ENCODE measurements at regions not wholly inside any gene's neighbourhood (a gene's known extent, or its start where the extent isn't known, plus 50 kb on each side); places are given as distances from the start of the nearest gene placed in this dataset.

DNA sequence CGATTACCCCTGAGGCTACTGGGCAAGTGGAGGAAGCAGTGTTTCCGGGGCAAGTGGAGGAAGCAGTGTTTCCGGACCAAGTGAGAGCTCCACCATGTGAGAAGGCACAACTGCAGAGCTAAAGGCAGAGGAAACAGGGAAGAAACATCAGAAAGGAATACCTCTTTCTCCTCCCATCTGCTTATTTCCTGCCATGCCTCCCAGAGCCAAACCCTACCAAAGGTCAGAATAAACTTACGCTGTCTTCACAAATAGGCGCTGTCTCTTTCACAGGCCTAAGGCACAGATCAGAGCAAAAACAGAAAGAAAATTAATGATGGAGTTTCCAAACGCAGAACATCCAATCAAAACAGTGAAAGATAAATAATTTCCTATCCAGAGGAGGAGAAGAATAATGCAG lies 153.0 kb downstream of the ATOH1 start:
- no peak for ATAC-seq
- in situ Hi-C loops (cut with MboI; ENCODE audit: low sequenced_read_pairs in 4 of 4), result no loop called here
- H3K36me3 ChIP-seq, result no peaks in the 10 kb centered on the region

GRCh38 chr4:93982255-93982654 lies 153.7 kb downstream of the ATOH1 start:
- DNase-seq, result no peak
- Histone ChIP-seq H3K9me3 (no peaks in the 10 kb centered on the region), H3K4me3 (no peak overlapping the region), H3K27me3 (no peaks in the 10 kb centered on the region), H3K27ac (no peak overlapping the region), H3K4me1 (no peaks in the 10 kb centered on the region), H3K36me3 (no peaks in the 10 kb centered on the region)
- in situ Hi-C loops (cut with MboI; ENCODE audit: low sequenced_read_pairs in 4 of 4) (no loop called here), intact Hi-C loops (cut with DNase I; ENCODE audit: low total_unique reads) (no loop called here)
- TF ChIP-seq POLR2A (IDR thresholded peaks at IDR 0.05), result no peak
- TF ChIP-seq CTCF (IDR thresholded peaks at IDR 0.05 in 4 of 5, conservative IDR thresholded peaks at IDR 0.05 in 1 of 5), result no peak
- no peak for ATAC-seq

More for the DNA sequence above, 153.0 kb downstream of the ATOH1 start:
- Histone ChIP-seq H3K27ac (no peak overlapping the region), H3K9me3 (no peaks in the 10 kb centered on the region), H3K27me3 (no peaks in the 10 kb centered on the region), H3K4me3 (no peak overlapping the region), H3K4me1 (no peaks in the 10 kb centered on the region)
- intact Hi-C loops (cut with DNase I; ENCODE audit: low total_unique reads), result no loop called here
- TF ChIP-seq POLR2A (IDR thresholded peaks at IDR 0.05) (no peak), CTCF (IDR thresholded peaks at IDR 0.05 in 4 of 5, conservative IDR thresholded peaks at IDR 0.05 in 1 of 5) (no peak)
- no peak for DNase-seq

DNA sequence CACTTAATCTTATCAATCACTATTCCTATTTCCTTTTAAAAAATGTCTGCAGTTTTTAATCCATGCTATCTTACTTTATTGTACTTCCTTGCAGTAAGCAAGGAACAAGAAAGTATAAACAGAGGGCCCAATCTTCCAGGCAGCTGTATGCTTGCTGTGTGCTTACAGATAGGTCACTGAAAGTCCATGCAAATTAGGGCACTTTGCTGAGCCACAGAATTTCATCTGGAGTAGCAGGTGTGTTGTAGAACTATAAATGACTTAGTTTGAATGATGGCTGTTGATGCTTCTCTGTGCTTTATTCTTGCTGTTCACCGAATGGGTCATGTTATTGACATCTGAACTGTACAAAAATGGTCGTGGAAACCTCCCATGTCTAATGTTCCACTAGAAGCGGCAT lies 154.6 kb downstream of the ATOH1 start:
- Histone ChIP-seq H3K4me1 (no peaks in the 10 kb centered on the region), H3K36me3 (no peaks in the 10 kb centered on the region), H3K9me3 (no peaks in the 10 kb centered on the region), H3K27ac (no peak overlapping the region), H3K27me3 (no peaks in the 10 kb centered on the region), H3K4me3 (no peak overlapping the region)
- ATAC-seq (no peak), DNase-seq (no peak)
- in situ Hi-C loops (cut with MboI; ENCODE audit: low sequenced_read_pairs in 4 of 4) (no loop called here), intact Hi-C loops (cut with DNase I; ENCODE audit: low total_unique reads) (no loop called here)
- TF ChIP-seq CTCF (IDR thresholded peaks at IDR 0.05 in 4 of 5, conservative IDR thresholded peaks at IDR 0.05 in 1 of 5), result no peak
- no peak for TF ChIP-seq POLR2A (IDR thresholded peaks at IDR 0.05)

- Histone ChIP-seq H3K27me3 (no peaks in the 10 kb centered on the region), H3K36me3 (no peaks in the 10 kb centered on the region), H3K9me3 (no peaks in the 10 kb centered on the region), H3K27ac (no peak overlapping the region), H3K4me3 (no peak overlapping the region), H3K4me1 (no peaks in the 10 kb centered on the region)
- ATAC-seq (no peak), DNase-seq (no peak)
- TF ChIP-seq POLR2A (IDR thresholded peaks at IDR 0.05) (no peak), CTCF (IDR thresholded peaks at IDR 0.05 in 4 of 5, conservative IDR thresholded peaks at IDR 0.05 in 1 of 5) (no peak)
- in situ Hi-C loops (cut with MboI; ENCODE audit: low sequenced_read_pairs in 4 of 4), result no loop called here
- intact Hi-C loops (cut with DNase I; ENCODE audit: low total_unique reads), result no loop called here
Measured at GRCh38 chr4:93994175-93994994, 165.8 kb downstream of the ATOH1 start.

DNA sequence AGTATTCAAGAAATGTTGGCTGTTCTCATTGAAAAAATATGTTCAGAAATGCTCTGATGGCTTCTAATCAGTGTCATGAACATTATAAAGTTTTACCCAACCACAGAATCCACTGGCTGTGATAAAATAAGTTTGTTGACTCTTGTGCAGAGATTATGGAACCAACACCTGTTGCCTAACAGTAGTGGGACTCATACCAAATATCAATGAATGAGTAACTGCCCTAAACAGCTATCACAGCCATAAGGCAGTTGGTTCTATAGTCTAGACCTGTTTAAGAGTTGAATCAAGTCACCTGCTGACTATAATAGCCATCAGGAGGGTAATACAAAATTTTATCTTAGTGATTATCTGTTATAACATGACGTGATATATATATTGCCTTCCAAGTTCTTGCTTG lies 168.3 kb downstream of the ATOH1 start:
- H3K36me3 ChIP-seq, result no peaks in the 10 kb centered on the region
- TF ChIP-seq CTCF (IDR thresholded peaks at IDR 0.05 in 4 of 5, conservative IDR thresholded peaks at IDR 0.05 in 1 of 5), result no peak
- H3K9me3 ChIP-seq, result no peaks in the 10 kb centered on the region
- intact Hi-C loops (cut with DNase I; ENCODE audit: low total_unique reads) (no loop called here), in situ Hi-C loops (cut with MboI; ENCODE audit: low sequenced_read_pairs in 4 of 4) (no loop called here)
- no peaks in the 10 kb centered on the region for H3K27me3 ChIP-seq
- no peak overlapping the region for H3K27ac ChIP-seq
- H3K4me1 ChIP-seq, result no peaks in the 10 kb centered on the region
- no peak for DNase-seq
- H3K4me3 ChIP-seq, result no peak overlapping the region
- ATAC-seq, result no peak

Data from gastrocnemius medialis (tissue), 4 donors.